ENCODE measurements at regions not wholly inside any gene's neighbourhood (a gene's known extent, or its start where the extent isn't known, plus 50 kb on each side); places are given as distances from the start of the nearest gene placed in this dataset.

GRCh38 chr7:25320791-25321190 is 92.5 kb upstream of the NPVF start:
- no peak for TF ChIP-seq CTCF (IDR thresholded peaks at IDR 0.05; ENCODE audit: insufficient read depth, low read length)
- no peak for TF ChIP-seq SPI1 (IDR thresholded peaks at IDR 0.05; ENCODE audit: borderline replicate concordance, low read depth)
- no peak for TF ChIP-seq POLR2AphosphoS5 (IDR thresholded peaks at IDR 0.05; ENCODE audit: low read depth)
- TF ChIP-seq GABPA (IDR thresholded peaks at IDR 0.05; ENCODE audit: low read depth), result no peak
- no peak for TF ChIP-seq REST (IDR thresholded peaks at IDR 0.05; ENCODE audit: insufficient replicate concordance, low read depth)
- no peak for DNase-seq (ENCODE audit: low read depth in 1 of 2, low spot score in 1 of 2)
- peaks cover 5% of the 10 kb centered on the region for H3K27me3 ChIP-seq (ENCODE audit: insufficient read depth, poor library complexity, severe bottlenecking)
- no peak overlapping the region for H3K4me3 ChIP-seq (replicated peaks; ENCODE audit: insufficient read depth, low read length)
- H3K27ac ChIP-seq (replicated peaks), result no peak overlapping the region

- TF ChIP-seq CTCF (IDR thresholded peaks at IDR 0.05; ENCODE audit: insufficient read depth, low read length) (no peak), REST (IDR thresholded peaks at IDR 0.05; ENCODE audit: insufficient replicate concordance, low read depth) (no peak), GABPA (IDR thresholded peaks at IDR 0.05; ENCODE audit: low read depth) (no peak), SPI1 (IDR thresholded peaks at IDR 0.05; ENCODE audit: borderline replicate concordance, low read depth) (no peak), POLR2AphosphoS5 (IDR thresholded peaks at IDR 0.05; ENCODE audit: low read depth) (no peak)
- Histone ChIP-seq H3K27me3 (ENCODE audit: insufficient read depth, poor library complexity, severe bottlenecking) (peaks cover 5% of the 10 kb centered on the region), H3K27ac (replicated peaks) (no peak overlapping the region), H3K4me3 (replicated peaks; ENCODE audit: insufficient read depth, low read length) (no peak overlapping the region)
- DNase-seq (ENCODE audit: low read depth in 1 of 2, low spot score in 1 of 2), result no peak
These were observed 93.1 kb upstream of the NPVF start for GRCh38 chr7:25321424-25321823.

GRCh38 chr7:25322473-25322872 is 94.2 kb upstream of the NPVF start:
- H3K4me3 ChIP-seq (replicated peaks; ENCODE audit: insufficient read depth, low read length), result no peak overlapping the region
- H3K27ac ChIP-seq (replicated peaks), result no peak overlapping the region
- no peak for DNase-seq (ENCODE audit: low read depth in 1 of 2, low spot score in 1 of 2)
- TF ChIP-seq SPI1 (IDR thresholded peaks at IDR 0.05; ENCODE audit: borderline replicate concordance, low read depth) (no peak), POLR2AphosphoS5 (IDR thresholded peaks at IDR 0.05; ENCODE audit: low read depth) (no peak), REST (IDR thresholded peaks at IDR 0.05; ENCODE audit: insufficient replicate concordance, low read depth) (no peak), GABPA (IDR thresholded peaks at IDR 0.05; ENCODE audit: low read depth) (no peak), CTCF (IDR thresholded peaks at IDR 0.05; ENCODE audit: insufficient read depth, low read length) (no peak)
- H3K27me3 ChIP-seq (ENCODE audit: insufficient read depth, poor library complexity, severe bottlenecking), result peaks cover 5% of the 10 kb centered on the region

Data from HL-60 (cell line).